HG02798 (cell line): ENCODE measurements at regions not wholly inside any gene's neighbourhood (a gene's known extent, or its start where the extent isn't known, plus 50 kb on each side); places are given as distances from the start of the nearest gene placed in this dataset.
"Not testable (repeated sequence)": the region's sequence is repeated elsewhere in the genome, so short reads cannot be mapped to it uniquely, and the experiment has no call there.

Experiments
- ATAC-seq: cut with Tn5 transposase; IDR thresholded peaks from one replicate; pipeline ENCODE4 v1.9.1; 2021; ENCODE audit warnings: mild to moderate bottlenecking; ENCODE audit not compliant: unreplicated experiment, poor library complexity

GRCh38 chr15:98085003-98085639, 124.6 kb downstream of the ARRDC4 start:
- no peak for ATAC-seq

- ATAC-seq = peak; percentile 87
These were observed 127.9 kb downstream of the ARRDC4 start for GRCh38 chr15:98088307-98088945.

DNA sequence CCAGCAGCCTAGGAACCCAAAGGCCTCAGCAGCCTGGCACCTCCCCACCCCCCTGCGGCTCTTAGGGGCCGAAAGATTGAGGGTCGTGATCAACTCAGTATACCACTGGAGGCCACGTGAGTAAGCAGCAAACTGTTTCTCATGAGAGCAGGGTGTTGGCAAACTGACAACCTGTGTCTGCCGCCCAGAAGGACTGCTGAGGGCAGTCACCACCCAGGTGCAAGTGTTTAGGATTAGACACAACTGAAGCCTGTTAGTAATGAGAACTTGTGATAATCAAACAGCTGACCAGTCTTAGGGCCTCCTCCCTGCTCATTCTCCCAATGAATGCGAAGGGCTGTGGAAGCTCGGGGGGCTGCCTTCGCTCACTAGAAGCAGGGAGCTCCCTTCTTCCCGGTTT, 128.8 kb downstream of the ARRDC4 start:
- not testable (repeated sequence) for ATAC-seq

GRCh38 chr15:98097986-98098385, 137.5 kb downstream of the ARRDC4 start:
- ATAC-seq = not testable (repeated sequence)

DNA sequence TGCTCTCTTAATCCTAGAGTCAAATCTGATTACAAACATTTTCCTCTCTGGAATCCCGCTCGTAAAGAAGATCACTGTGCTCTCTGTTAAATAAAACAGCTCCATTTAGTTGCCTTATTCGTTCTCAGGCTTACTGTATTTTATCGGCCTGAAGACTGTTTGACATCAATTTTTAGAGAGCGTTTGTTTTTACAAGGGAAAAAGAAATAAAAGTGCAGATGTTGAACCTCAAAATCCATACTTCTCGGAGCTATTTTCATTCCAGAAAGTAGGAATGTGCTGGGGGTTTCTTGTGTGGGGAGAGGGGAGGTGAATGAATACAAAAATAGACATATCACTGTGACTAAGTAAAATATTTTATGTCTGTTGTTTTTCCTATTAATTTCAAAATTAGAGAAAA, 140.1 kb downstream of the ARRDC4 start:
- not testable (repeated sequence) for ATAC-seq

GRCh38 chr15:98103570-98103969, 143.1 kb downstream of the ARRDC4 start:
- no peak for ATAC-seq

- not testable (repeated sequence) for ATAC-seq
These were observed 144.1 kb downstream of the ARRDC4 start for GRCh38 chr15:98104386-98105151.

DNA sequence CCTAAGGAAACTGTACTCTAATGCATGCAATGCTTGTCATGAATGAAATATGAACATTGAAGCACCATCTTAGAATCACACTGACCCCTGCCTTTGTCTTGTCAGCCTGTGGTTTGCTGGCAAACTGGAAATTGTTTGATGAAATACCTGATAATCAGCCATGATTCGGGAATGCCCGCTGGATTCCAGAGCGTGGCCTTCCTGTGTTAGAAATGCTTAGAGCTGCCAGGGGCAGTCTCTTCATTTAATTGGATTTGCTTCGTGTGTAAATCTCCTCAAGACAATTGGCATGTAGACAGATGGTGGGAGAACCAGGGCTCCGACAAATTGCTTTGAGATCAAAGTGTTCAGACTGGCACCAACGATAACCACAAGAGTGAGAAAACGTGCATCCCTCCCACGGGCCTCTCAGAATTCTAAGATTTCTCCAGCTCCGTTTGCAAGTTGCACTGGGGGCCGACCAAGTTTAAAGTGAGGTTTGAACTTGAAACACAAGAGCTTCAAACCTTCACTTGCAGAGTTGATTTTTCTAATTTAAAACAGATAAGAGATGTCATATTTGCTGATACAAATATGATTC, 146.2 kb downstream of the ARRDC4 start:
- not testable (repeated sequence) for ATAC-seq

GRCh38 chr15:98111806-98112205, 151.3 kb downstream of the ARRDC4 start:
- no peak for ATAC-seq

DNA sequence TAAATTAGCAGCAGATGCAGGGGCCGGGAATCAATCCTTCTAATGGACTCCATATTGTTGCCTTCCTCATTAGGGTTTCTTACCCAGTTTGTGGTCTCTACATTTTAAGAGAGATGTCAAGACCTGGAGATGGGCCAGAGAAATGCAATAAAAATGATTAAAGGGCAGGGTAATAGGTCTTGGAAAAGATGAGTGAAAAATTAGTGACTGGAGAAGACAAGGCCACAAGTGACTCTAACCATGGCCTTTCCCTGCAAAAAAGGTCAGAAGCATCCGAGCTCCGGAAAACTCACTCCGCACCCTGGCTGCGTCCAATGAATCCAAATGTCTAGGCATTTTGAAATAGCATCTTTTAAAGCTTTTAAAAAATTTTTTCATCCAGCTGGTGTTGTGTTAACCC, 152.8 kb downstream of the ARRDC4 start:
- ATAC-seq = no peak

GRCh38 chr15:98120561-98120960, 160.1 kb downstream of the ARRDC4 start:
- ATAC-seq = no peak

DNA sequence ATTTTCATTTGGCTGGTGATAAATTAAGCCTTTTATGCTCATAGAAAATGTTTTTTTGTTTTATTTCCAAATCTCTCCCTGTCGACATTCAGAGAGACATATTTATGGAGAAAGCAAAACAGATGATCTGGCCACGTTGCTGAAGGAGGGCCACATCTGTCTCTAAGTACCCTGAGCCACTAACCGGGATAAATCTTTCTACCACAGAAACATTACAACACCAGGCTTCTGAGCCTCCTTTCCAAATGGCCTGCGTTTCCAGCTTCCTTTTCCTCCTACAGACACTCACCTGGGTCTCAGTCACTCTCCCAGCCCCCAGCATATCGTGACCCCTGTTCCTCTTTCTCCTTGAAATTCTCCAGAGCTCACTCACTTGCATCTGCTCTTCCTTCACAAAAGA, 161.0 kb downstream of the ARRDC4 start:
- ATAC-seq = no peak

DNA sequence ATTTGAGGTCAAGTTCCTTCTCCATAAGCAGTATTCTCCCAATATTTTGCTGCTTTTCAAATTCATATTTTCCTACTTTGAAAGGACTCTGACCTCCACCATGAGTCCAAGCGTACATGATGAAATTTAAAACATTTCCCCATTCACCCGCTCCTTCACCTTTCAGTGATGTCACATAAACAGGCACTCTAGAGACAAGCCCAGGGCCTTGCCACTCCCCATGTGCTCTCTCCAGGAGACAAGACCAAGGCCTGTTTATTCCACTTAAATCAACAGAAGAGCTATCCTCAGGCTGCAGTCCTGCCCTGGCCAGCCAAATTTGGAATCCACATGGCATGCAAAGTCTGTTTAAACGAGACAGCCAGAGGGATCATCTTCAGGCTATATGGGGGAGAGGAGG, 161.5 kb downstream of the ARRDC4 start:
- ATAC-seq = no peak

GRCh38 chr15:98123297-98123696, 162.8 kb downstream of the ARRDC4 start:
- no peak for ATAC-seq

DNA sequence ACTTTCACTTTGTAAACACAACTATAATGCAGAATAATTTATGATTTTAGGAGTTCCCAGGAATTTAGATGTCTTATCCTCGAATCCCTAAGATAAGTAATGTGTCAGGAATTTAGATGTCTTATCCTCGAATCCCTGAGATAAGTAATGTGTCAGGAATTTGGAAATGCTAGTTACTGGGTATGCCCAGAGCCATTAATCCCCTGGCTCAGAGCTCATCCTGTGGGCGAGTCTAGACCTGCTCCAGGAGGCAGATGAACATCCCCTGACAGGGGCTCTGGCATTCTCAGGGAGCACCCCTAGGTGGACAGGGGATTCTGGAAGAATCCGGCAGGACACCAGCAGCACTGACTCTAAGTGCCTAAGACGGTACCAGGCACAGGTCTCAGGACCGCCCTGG, 163.3 kb downstream of the ARRDC4 start:
- ATAC-seq = no peak

DNA sequence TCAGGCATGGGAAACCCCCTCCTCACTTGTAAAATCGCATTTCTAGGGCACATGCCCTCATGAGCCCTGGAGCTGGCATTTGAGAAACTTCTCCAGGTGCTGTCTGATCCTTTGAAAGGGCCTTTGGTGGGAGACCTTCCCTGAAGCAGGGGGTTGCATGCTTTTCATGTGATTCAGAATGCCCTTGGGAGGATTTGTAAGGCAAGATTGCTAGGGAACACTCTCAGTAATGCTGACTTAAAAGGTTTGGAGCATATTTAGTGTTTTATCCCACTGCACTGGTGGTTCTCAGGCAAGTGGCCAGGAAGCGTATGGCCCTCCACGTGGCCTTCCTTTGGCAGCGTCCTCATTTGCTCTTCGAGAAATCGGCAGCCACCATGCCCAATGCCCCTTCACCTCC, 164.1 kb downstream of the ARRDC4 start:
- ATAC-seq = no peak

DNA sequence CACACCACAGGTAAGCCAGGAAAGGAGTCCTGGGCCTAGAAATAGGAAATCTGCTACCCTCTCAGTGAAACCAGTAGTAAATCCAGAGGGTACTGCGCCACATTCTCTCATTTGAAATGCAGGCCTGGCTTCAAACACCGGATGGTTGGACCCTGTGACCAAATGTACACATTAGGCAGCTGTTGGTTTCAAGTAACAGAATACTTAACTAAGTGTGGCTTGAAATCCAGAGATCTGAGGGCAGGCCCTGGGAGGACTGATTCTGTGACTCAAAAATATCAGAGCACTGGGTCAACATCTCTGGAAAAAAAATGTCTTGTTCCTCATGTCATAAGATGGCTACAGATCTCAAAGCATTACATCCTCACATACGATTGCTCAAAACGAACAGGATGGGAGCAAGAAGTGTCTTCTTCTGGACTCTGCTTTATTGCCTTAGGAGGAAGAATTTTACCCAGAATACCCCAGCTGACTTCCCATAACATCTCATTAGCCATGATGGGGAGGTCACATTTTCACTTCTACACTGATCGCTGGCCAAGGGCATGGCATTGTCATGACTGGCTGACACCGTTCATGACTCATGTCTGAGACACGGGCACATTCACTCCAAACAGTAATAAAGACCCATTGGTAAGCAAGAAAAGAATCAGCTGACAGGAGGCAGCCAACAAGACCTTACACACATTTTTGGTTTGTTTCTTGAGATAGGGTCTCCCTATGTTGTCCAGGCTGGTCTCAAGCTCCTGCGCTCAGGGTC, 166.0 kb downstream of the ARRDC4 start:
- no peak for ATAC-seq

DNA sequence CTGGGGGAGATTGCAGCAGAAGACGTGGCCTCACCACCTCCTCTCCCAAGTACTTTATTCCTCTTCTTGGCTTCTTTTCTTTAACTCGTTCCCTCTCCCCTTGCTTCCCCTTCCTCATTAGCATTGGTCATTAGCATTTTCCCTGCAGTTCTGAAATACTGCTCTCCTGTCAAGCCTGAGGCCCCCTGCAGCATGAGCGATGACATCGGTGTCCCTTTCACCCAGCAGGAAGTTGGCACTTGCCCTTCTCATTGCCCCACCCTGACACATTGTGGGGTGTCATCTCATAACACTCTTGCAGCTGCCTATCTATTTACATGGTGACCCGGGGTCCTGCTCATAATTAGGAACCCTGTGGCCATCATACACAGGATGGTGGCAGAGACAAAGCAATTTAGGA, 167.1 kb downstream of the ARRDC4 start:
- ATAC-seq = no peak

DNA sequence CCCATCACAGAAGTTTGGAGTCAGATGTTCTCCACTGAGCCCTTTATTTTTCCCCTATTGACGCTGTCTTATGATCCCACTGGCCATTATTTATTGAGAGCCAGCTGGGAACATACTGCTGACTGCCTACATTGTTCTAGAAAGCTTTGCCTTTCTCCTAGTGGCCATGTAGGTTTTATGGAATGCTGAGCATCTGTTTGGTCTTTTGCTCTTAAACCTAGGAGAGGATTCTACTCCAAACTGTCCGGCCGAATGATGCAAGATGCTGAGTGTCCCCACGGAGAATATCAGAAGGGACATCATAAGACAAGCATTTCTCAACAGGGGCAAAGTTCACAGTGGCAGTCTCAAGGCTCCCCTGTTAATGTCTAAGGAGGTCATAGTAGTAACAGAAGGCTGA, 171.4 kb downstream of the ARRDC4 start:
- ATAC-seq = no peak

GRCh38 chr15:98134905-98135304, 174.4 kb downstream of the ARRDC4 start:
- no peak for ATAC-seq
